ENCODE measurements at regions not wholly inside any gene's neighbourhood (a gene's known extent, or its start where the extent isn't known, plus 50 kb on each side); places are given as distances from the start of the nearest gene placed in this dataset.
A peak's percentile ranks its signal among the peaks of the same experiment; 100 is the strongest.
"Not testable (repeated sequence)": the region's sequence is repeated elsewhere in the genome, so short reads cannot be mapped to it uniquely, and the experiment has no call there.

DNA sequence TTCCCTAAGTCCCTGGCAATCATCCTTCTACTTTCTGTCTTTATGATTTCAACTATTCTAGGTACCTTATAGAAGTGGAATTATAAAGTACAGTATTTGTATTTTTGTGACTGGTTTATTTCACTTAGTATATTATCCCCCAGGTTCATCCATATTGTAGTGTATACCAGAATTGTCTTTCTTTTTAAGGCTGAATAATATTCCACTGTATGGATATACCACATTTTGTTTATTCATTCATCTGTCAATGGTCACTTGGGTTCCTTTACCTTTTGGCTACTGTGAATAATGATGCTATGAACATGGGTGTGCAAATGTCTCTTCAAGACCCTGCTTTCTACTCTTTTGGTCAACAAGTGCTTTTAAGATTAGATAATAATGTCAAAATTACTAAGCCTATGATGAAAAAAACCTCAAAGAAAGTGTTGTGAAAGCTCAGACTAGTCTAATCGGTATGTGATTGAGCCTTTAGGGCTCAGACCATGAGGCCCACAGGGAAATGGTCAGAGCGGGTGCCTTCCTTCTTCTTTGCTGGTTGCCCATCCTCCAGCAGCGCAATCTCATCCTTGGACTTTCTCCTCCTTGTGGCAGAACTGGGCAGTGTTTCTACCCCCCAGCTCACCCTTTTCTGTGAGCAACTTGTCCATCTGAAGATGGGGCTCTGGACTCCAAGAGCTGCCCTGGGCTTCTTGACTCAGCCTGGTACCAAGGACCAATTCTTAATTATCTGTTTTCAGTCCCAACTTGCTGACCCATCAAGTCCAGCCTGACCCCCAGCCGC lies 105.4 kb downstream of the TTC8 start:
- no peak for DNase-seq (ENCODE audit: low spot score)

DNA sequence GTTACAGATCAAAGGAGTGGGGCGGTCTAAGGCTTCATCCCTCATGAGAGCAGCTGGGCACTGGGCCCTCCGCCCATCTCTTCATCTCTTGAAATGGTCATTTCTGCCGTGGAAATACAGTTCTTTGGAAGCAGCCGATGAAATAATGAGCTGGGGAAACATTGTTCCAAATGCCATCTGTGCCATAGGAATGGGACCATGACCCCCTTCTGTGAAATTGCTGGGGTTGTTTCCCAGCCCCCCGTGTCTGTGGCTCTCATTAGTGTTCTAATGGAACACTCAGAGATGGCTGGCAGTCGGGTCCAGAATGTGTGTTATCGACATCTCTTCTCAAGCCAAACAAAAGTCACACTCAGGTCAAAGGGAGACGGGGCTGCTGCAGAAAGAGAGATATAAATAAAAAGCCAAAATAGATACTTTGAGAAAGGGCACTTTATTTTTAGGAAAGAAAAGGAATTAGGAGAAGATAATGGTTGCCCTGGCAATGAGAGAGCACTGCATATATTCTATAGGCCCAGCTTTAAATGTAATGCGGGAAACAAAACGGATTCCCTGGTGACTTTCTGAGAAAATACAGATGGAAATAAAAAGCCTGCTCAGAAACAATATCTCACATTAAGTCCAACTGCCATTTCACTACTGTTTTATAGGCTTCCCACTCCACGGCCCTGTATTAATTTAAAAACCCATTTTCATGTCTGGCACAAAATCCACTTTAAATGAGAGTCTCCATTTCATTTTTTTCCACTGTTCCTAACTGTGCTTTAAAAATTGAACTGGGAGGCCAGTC lies 107.1 kb downstream of the TTC8 start:
- DNase-seq (ENCODE audit: low spot score) = no peak

DNA sequence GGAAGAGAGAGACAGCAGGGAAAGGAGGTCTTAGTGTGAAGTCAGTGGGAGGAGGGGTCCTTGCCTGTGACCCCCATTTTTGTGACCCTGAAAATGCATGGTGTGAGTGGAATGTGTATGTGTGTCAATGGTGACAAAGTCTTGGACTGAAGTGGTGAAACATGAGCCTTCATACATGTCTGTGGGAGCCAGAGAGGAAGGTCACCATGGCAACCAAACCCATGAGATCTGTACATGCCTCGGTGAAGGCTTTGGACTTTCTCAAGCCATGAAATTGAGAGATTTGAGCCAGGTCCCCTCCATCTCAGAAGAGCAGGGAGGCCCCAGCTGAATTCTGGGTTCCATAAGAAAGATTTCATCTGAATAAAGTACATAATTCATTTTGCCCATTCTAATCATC lies 108.7 kb downstream of the TTC8 start:
- DNase-seq (ENCODE audit: low spot score) = no peak

DNA sequence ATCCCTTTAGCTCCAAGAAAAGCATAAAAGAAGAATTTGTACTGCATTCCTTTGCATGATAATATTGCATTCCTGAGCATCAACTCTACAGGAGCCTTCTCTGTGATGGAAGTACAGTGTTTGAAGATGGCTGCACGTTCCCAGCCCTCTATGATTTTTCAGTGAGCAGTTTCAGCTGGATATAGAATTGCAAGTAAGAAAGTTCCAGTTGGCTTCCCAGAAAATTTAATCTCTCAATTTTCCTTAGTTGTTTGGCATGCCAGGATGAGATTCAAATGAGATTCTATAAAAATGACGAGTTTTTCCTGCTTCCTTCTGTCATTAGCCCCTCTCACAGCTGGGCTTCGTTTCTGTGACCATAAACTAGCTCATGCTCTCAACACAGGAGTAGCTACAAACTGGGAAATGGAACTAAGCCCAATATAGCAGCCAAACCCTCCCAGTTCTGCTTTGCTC lies 109.9 kb downstream of the TTC8 start:
- peak; percentile 24 for DNase-seq (ENCODE audit: low spot score)

DNA sequence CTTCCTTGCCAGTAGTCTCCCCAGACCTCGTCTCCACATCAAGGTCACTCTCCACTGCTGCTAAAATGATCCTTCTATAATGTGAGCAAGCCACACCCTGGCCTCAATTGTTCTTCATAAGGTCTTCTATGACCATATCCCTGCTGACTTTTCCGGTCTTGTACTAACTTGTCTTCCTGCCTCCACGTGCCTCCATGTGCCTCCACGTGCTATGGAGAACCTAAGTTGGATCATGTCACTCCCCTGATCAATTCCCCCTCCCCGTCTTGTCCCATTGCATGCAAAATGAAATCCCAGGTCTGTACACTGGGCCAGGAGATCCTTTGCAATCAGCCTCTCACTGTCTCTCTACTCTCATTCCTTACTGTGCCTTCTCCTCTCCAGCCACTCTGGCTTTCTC lies 110.6 kb downstream of the TTC8 start:
- DNase-seq (ENCODE audit: low spot score) = no peak

DNA sequence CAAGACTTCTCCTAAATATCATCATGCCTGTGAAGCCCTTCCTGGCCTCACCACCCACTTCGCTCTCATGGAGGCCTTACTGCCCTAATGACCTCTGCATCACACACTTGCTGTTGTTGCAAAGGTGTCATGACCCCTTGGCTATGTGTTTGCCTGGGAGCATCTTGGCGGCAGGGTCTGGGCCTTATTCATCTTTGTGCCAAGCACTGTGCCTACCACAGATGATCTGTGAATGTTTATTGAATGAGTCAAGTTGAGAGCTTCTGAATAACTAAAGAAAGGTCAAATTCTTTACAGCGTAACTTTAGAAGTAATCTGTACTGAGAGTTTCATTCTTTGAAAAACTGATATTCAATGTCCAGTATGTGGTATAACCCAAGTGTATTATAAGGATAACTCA lies 113.3 kb downstream of the TTC8 start:
- DNase-seq (ENCODE audit: low spot score) = no peak

DNA sequence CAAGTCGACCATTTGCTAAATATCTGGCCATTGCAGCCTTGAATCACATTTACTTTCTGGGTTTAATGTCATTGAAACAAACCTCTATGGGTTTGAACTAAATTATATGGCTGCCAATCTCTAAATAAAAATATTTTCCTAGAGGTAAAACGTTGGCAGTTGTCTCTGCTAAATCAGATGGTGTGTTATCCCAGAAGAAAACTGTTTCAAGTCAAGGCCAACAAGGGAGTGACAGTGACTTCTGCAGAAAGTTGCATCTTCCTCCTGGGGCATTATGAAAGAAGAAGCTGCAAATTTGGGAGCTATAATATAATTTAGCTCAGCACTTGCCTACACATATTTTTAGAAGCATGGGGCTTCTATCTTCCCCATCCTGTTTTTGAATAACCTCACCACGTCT lies 116.2 kb downstream of the TTC8 start:
- DNase-seq (ENCODE audit: low spot score) = no peak

DNA sequence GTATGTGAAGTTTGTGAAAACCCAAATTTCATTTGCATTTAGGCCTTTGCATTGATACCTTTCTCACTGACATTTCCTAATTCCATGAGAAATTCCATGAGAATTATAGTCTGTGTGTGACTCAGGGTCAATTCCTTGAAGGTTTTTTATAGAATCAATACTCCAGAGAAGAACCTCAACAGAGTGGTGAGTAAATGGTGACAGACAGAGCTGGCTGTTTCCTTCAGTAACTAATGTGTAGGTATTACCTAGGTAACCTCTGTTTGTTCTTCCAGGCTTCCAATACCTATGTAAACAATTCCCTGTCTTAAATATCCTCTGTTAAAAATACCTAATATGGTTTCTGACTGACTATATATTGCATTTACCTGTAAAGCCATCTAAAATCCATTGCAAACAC lies 117.0 kb downstream of the TTC8 start:
- DNase-seq (ENCODE audit: low spot score) = no peak

DNA sequence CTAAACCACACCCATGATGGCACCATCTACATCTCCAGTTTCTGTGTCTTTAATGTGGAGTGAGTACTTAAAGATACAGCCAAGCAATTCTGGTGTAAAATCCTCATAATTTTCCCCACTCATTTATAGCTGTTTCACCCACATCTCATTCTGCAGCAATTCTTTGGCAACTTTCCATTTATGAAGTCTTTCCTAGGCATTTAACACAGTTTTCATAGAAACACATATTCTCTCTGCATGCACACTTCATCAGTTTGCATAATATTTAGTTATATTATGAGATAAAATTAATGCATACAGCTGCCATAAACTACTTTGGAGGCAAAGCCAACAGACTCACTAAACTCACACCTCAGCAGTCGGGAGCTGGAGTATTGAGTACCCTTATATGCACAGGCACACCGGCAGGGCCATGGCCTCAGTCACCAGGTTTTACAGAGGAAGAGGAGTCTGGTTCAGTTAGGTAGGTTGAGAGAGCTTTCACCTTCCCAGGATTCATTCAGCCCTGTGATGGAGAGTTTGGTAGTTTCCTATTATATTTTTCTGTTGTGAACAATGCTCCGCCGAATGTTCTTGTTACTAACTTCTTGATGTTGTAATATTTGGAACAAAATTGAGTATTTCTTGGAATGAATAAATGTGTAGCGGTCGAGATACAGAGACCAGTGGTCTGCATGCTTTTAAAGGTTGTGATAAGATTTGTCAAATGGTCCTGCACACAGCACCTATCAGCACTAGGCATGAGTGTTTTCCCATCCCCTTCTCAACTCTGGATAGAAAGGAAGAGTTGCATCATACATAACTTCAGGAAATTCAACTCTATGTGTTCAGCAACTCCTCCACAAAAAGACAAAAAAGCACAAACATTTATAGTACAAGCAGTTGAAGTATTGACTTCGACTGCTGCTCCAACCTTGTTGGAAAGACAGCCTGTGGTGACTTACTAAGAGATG lies 123.5 kb downstream of the TTC8 start:
- no peak for DNase-seq (ENCODE audit: low spot score)

DNA sequence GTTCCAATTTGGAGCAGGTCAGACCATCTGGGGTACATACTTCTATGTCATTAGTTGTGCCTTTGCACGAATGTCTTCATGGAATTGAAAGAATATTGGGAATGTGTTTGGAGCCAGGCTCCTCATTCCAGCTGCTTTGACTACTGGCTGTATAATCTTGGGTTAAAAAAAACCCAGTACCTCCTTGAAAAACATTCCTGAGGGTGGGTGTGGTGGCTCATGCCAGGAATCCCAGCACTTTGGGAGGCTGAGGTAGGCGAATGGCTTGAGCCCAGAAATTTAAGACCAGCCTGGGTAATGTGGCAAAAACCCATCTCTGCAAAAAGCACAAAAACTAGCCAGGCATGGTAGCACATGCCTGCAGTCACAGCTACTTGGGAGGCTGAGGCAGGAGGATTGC lies 125.6 kb downstream of the TTC8 start:
- DNase-seq (ENCODE audit: low spot score) = no peak

DNA sequence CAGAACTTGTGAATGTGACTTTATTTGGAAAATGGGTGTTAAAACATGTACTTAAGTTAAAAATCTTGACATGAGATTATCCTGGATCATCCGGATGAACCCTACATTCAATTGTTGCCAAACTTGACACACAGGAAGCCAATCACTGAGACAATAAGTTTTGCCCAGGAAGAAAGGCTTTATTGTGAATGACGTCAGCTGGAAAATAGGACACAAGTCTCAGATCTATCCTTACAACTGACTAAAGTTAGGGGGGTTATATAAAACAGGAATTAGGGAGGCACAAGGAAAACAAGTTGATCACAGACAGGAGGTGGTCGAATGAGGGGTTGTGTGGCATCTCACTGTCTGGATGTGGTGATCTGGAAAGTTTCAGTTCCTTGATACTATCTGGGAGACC lies 126.9 kb downstream of the TTC8 start:
- DNase-seq (ENCODE audit: low spot score) = no peak

DNA sequence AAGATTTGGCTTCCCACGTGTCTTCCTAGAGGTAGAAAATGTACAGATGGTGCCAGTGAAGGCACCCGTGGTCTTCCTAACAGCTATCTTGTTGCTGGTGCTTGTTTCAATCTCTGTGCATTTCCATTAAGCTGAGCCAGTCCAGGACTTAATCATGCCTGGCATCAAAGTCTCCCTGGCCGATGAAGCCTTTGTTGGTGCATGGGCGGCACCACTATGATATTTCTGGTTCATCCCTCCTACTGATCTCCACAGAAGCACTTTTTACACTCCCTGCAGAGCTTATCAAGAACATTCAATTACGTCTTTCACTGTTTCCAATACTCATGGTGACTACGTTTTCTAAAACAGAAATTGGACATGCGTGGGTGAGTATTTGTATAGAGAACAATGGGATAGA lies 128.4 kb downstream of the TTC8 start:
- DNase-seq (ENCODE audit: low spot score) = no peak

DNA sequence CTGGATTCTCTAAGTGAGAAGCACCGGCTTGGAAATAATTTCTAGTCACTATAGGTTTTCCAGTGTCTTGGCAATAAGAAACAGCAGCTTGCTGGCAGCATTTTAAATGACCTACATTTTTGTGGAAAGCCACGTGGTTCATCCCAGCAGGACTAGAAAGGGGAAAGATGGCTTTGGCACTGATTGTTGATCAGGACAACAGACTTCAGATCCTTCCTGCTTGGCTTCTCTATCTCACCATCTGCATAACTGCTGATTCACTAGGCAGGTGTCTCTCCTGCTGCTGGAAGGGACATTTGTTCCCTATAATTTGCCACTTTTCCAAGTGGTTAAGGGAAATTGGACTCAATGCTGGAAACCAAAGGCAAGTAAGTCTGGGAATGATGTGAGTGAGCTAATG lies 131.0 kb downstream of the TTC8 start:
- no peak for DNase-seq (ENCODE audit: low spot score)

DNA sequence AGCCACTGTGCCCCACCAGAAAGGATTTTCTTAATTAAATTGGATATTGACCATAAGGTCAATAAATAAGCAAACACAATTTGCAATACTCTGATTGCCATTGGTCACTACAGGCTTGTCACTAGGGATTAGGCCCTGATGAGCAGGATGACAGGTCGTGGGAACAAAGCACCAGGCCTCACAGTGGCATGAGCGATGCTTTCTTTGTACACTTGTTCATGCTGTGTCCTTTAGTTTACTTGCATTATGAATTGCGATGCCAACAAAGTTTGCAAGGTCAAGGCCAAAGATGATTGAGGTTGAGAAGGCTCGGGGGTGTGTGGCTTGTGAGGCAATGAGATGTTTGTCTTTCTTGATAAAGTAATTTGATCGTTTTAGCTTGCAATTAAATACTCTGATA lies 136.0 kb downstream of the TTC8 start:
- no peak for DNase-seq (ENCODE audit: low spot score)

DNA sequence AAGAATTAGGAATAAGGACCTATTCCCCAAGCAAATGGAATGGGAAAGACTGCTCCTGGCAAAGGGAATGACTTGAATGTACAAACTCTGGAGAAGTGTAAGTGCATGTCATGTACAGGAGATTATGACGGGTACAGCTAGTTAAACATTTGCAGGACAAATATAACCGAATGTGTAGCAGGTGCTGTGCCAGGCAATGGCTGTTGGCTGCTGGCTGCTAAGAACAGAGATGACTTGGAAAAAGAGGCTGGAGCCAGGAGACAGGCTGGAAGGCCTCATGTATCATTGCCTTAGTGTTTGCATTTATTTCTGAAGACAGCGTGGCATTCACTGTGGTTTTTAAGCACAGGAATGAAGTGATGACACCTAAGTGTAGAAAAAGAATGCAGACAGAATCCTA lies 136.8 kb downstream of the TTC8 start:
- DNase-seq (ENCODE audit: low spot score) = no peak

DNA sequence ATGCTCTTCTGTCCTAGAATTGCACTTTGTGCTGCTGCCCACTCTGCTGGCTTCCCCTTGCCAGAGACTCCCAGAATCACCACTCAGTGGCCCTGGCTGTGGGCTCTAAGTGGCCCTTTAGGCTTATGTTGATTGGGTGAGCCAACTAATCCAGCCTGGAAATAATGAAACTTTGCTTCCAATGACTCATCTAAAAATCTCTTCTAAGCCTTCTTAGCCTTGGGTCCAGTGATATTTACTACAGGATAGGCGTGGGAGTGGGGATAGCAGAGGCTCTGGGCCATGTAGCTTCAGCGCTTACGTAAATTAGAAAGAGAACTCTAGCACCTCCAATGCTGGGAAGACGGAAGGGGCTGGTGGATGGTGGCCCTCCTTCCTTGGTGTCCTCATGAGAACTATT lies 137.9 kb downstream of the TTC8 start:
- no peak for DNase-seq (ENCODE audit: low spot score)

DNA sequence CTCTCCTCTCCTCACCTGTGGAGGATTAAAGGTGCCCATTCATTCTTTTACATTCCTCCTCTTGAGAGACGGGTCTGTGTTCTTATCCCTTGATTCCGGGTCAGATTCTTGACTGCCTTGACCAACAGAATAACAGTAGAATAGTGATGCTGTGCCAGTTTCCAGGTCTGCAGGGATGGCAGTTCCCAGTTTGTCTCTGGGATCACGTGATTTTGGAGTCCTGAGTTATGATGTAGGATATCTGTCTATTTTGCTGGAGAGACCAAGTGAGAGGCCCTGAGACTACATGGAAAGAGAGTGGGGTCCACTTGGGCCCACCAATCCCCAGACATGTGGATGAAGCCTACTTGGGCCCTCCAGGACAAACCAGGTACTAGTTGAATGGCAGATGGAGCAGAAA lies 142.8 kb downstream of the TTC8 start:
- no peak for DNase-seq (ENCODE audit: low spot score)

DNA sequence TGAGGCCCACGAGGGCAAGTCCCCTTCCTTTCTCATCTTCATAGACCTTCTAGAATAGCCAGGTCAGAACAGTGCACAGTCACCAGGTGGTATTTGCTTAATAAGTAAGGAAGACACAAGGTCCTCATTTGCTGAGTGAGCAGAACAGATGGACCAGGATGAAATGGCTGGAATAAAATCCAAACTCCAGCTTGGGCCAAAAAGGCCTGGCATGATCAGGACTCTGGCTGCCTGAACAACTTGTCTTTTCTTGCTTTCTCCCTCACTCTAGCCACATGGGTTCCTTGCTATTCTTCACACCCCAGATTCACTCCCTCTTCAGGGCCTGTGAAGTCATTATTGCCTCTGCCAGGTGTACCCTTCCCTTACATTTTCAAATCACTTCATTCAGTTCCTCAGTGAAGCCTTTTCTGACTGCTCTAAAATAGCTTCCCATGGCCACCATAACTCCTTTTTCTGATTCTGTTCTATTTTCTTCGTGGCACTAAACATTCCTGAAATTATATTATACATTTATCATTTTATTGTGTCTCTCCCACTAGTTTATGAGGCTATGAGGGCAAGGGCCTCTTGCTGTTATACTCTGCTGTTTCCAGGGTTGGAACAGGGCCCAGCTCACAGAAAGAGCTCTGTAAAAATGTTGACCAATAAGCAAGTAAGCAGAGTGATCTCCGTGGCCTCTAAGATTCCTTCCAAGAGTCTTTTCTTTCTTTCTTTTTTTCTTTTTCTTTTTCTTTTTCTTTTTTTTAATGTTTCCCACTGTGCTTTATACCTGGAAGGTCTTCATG lies 150.8 kb downstream of the TTC8 start:
- no peak for DNase-seq (ENCODE audit: low spot score)

DNA sequence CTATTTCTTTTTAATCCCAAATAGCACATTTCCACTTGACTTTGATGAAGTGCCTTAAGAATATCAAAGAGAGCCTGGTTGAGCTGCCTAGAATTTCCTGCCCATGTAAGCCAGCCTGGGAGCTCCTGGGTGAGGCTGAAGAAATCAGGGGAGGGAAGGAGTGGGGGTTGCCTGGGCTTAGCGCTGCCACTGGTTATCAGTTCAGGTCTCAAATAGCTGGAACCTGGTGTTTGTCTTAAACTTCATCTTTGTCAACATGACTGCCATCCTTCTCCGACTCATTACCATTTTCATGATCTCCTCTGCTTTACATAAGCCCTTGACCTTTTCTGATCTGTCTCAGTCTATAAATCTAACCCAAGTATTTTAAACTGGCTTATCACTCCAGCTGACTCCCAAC lies 151.5 kb downstream of the TTC8 start:
- DNase-seq (ENCODE audit: low spot score) = no peak

DNA sequence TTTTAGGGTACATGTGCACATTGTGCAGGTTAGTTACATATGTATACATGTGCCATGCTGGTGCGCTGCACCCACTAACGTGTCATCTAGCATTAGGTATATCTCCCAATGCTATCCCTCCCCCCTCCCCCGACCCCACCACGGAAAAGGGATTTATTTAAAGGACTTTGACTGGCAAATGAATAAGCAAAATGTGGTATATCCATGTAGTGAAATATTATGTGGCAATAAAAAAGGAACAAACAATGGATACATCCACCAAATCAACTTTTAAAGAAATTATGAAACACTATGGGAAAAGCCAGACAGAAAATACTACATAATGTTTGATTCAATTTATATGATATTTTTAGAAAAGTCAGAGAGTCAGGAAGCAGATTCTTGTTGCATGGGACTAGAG lies 156.5 kb downstream of the TTC8 start:
- not testable (repeated sequence) for DNase-seq (ENCODE audit: low spot score)

DNA sequence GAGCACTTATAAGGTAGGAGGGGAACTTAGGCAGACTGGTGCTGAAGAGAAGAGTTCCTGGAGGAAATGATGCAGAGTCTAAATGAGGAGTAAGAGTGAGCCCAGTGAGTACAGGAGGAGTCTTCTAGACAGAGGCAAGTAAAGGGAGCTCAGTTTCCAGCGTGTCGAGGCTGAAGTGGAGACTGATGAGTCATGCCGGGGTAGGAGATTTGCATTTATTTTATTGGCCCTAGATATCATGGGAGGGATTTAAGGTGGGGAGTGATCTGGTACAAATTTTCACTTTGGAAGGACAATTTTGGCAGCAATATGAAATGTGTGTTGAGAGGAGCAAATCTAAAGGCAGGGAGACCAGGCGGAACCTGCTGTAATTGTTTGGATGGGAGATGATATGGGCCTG lies 157.5 kb downstream of the TTC8 start:
- no peak for DNase-seq (ENCODE audit: low spot score)

DNA sequence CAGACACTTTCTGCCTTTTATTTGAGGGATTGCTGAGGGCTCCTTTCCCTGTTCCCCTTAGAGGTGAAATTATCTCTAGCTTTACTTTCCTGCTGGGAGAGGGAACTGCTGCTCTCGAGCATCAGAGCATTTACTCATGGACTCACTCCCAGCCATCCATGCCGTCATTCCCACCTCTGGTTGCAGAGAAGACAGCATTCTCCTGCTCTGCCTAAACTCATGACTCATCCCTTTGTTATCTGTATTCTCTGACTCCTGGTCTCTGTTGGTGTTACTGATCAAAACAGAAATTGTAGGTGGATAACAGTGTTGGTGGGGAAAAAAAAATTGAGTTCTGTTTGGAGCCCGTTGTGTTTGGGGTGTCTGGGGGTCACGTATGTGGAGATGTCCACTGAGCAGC lies 159.3 kb downstream of the TTC8 start:
- peak; percentile 70 for DNase-seq (ENCODE audit: low spot score)
